Neuronal stem cell (in vitro differentiated cells): ENCODE measurements at regions not wholly inside any gene's neighbourhood (a gene's known extent, or its start where the extent isn't known, plus 50 kb on each side); places are given as distances from the start of the nearest gene placed in this dataset.

ENCODE experiments used
- DNase-seq: peaks from one replicate; pipeline ENCODE4 v3.0.0-alpha.2; 2013; ENCODE audit warnings: low spot score
- H2AFZ ChIP-seq: one replicate; pipeline ENCODE4 v1.6.1; 2013; ENCODE audit warnings: mild to moderate bottlenecking, low read length, inconsistent platforms
- H2AK5ac ChIP-seq: 2 replicates; pipeline ENCODE4 v1.6.1; 2013; ENCODE audit warnings: low read depth, mild to moderate bottlenecking, inconsistent platforms, low read length, moderate library complexity, mixed read lengths
- H2BK120ac ChIP-seq: 2 replicates; pipeline ENCODE4 v1.6.1; 2013; ENCODE audit warnings: low read depth, mild to moderate bottlenecking, inconsistent platforms, low read length, moderate library complexity, mixed read lengths
- H2BK12ac ChIP-seq: one replicate; pipeline ENCODE4 v1.6.1; 2013; ENCODE audit warnings: low read length, inconsistent platforms
- H2BK15ac ChIP-seq: 2 replicates; pipeline ENCODE4 v1.6.1; 2013; ENCODE audit warnings: mild to moderate bottlenecking, low read length, inconsistent platforms, mixed read lengths
- H2BK5ac ChIP-seq: one replicate; pipeline ENCODE4 v1.6.1; 2013; ENCODE audit warnings: inconsistent platforms, mild to moderate bottlenecking, low read length, moderate library complexity
- H3K14ac ChIP-seq: one replicate; pipeline ENCODE4 v1.6.1; 2013; ENCODE audit warnings: low read length, inconsistent platforms
- H3K18ac ChIP-seq: 2 replicates; pipeline ENCODE4 v1.6.1; 2013; ENCODE audit warnings: low read length, inconsistent platforms
- H3K23ac ChIP-seq: 2 replicates; pipeline ENCODE4 v1.6.1; 2013; ENCODE audit warnings: low read depth, mild to moderate bottlenecking, mixed read lengths, low read length, inconsistent platforms; ENCODE audit not compliant: poor library complexity
- H3K27ac ChIP-seq: replicated peaks from 3 replicates; pipeline ENCODE4 v1.5.1; 2013; ENCODE audit warnings: low read length, inconsistent platforms
- H3K27me3 ChIP-seq, 3 experiments: 2 replicates each; pipeline ENCODE4 v1.6.1; 2013; ENCODE audit warnings: low read length in 3 of 3, mild to moderate bottlenecking in 2 of 3, inconsistent platforms in 1 of 3, low read depth in 1 of 3, mixed read lengths in 1 of 3, moderate library complexity in 1 of 3; ENCODE audit not compliant: control insufficient read depth in 3 of 3, insufficient read depth in 3 of 3
- H3K36me3 ChIP-seq, 2 donors: replicated peaks in 1 of 2; 2 replicates each; pipeline ENCODE4 v1.6.1; 2013; ENCODE audit warnings: low read length in 2 of 2; ENCODE audit not compliant: control insufficient read depth in 2 of 2, insufficient read depth in 2 of 2
- H3K4ac ChIP-seq: 2 replicates; pipeline ENCODE4 v1.6.1; 2013; ENCODE audit warnings: inconsistent platforms, mild to moderate bottlenecking, low read length, moderate library complexity
- H3K4me1 ChIP-seq, 2 donors: 1 replicate in 1 of 2; 2 replicates in 1 of 2; pipeline ENCODE4 v1.6.1; 2013; ENCODE audit warnings: low read length in 2 of 2, low read depth in 1 of 2; ENCODE audit not compliant: control insufficient read depth in 2 of 2, insufficient read depth in 1 of 2
- H3K4me2 ChIP-seq: one replicate; pipeline ENCODE4 v1.6.1; 2013; ENCODE audit warnings: mild to moderate bottlenecking, low read length, inconsistent platforms; ENCODE audit not compliant: insufficient read depth, poor library complexity, severe bottlenecking
- H3K4me3 ChIP-seq, 2 donors: 2 replicates each; pipeline ENCODE4 v1.5.1; 2013; ENCODE audit warnings: low read length in 2 of 2, mild to moderate bottlenecking in 2 of 2, inconsistent platforms in 1 of 2, moderate library complexity in 1 of 2
- H3K79me1 ChIP-seq: one replicate; pipeline ENCODE4 v1.6.1; 2013; ENCODE audit warnings: low read depth, mild to moderate bottlenecking, inconsistent platforms, low read length, moderate library complexity
- H3K9ac ChIP-seq: one replicate; pipeline ENCODE4 v1.6.1; 2013; ENCODE audit warnings: mild to moderate bottlenecking, low read depth, low read length, inconsistent platforms; ENCODE audit not compliant: poor library complexity
- H3K9me3 ChIP-seq, 2 donors: replicated peaks in 1 of 2; 2 replicates each; pipeline versions ENCODE3 to v1.6.1; 2013; ENCODE audit warnings: low read length in 2 of 2, mild to moderate bottlenecking in 2 of 2, inconsistent platforms in 1 of 2, low read depth in 1 of 2, mixed read lengths in 1 of 2, moderate library complexity in 1 of 2; ENCODE audit not compliant: control insufficient read depth in 2 of 2, insufficient read depth in 1 of 2
- H4K8ac ChIP-seq: one replicate; pipeline ENCODE4 v1.6.1; 2013; ENCODE audit warnings: low read depth, mild to moderate bottlenecking, inconsistent platforms, low read length, moderate library complexity
- H4K91ac ChIP-seq: one replicate; pipeline ENCODE4 v1.6.1; 2013; ENCODE audit warnings: low read length, low read depth, mild to moderate bottlenecking, inconsistent platforms; ENCODE audit not compliant: poor library complexity
- WGBS, 2 donors: extraction: QIAGEN DNeasy Blood & Tissue Kit; methylation state at CpG; one replicate each; pipeline ENCODE4 v1.1.7; 2013; ENCODE audit warnings: missing lambda C conversion rate in 2 of 2, mixed read lengths in 1 of 2; ENCODE audit not compliant: insufficient read length in 2 of 2, insufficient replicate concordance in 1 of 2; ENCODE audit errors: extremely low coverage in 2 of 2; 5-methylcytosine and 5-hydroxymethylcytosine counted together

- Histone ChIP-seq H2BK12ac (no peak overlapping the region), H3K18ac (no peak overlapping the region), H3K4me2 (no peak overlapping the region), H4K8ac (no peak overlapping the region), H3K4me1 (no peaks in the 10 kb centered on the region), H3K23ac (no peak overlapping the region), H3K4me3 (no peak overlapping the region), H3K14ac (no peak overlapping the region), H3K27ac (no peak overlapping the region), H3K9me3 (no peaks in the 10 kb centered on the region), H2BK5ac (no peak overlapping the region), H2AFZ (no peak overlapping the region), H3K9ac (no peak overlapping the region), H2BK120ac (no peak overlapping the region), H2BK15ac (no peak overlapping the region), H3K36me3 (no peaks in the 10 kb centered on the region), H2AK5ac (no peak overlapping the region), H4K91ac (no peak overlapping the region), H3K27me3 (no peaks in the 10 kb centered on the region), H3K4ac (no peak overlapping the region), H3K79me1 (no peaks in the 10 kb centered on the region)
- no peak for DNase-seq
- WGBS, 2 donors: 100% methylated on average over 2 of the region's 3 CpGs; no CpG with 5 or more reads in 1 of the 2 donors
These were observed 1041.1 kb downstream of the JRKL start for GRCh38 chr11:97430877-97431276.

GRCh38 chr11:97432926-97433325 is 1043.1 kb downstream of the JRKL start:
- Histone ChIP-seq H2BK5ac (no peak overlapping the region), H2AK5ac (no peak overlapping the region), H3K4me2 (no peak overlapping the region), H4K8ac (no peak overlapping the region), H3K23ac (no peak overlapping the region), H2AFZ (no peak overlapping the region), H3K79me1 (no peaks in the 10 kb centered on the region), H4K91ac (no peak overlapping the region), H3K4me3 (no peak overlapping the region), H2BK15ac (no peak overlapping the region), H3K4ac (no peak overlapping the region), H3K14ac (no peak overlapping the region), H3K27me3 (no peaks in the 10 kb centered on the region), H2BK12ac (no peak overlapping the region), H2BK120ac (no peak overlapping the region), H3K27ac (no peak overlapping the region), H3K4me1 (no peaks in the 10 kb centered on the region), H3K9me3 (no peaks in the 10 kb centered on the region), H3K9ac (no peak overlapping the region), H3K18ac (no peak overlapping the region), H3K36me3 (no peaks in the 10 kb centered on the region)
- WGBS, 2 donors: no CpG with 5 or more reads among the region's 1 CpG
- no peak for DNase-seq

- H2AFZ ChIP-seq: no peak overlapping the region
- H2BK120ac ChIP-seq: no peak overlapping the region
- DNase-seq: no peak
- H3K4me1 ChIP-seq: no peaks in the 10 kb centered on the region
- H2AK5ac ChIP-seq: no peak overlapping the region
- H3K9ac ChIP-seq: no peak overlapping the region
- no peak overlapping the region for H3K14ac ChIP-seq
- H3K4ac ChIP-seq: no peak overlapping the region
- H3K27me3 ChIP-seq: no peaks in the 10 kb centered on the region
- H4K91ac ChIP-seq: no peak overlapping the region
- H3K27ac ChIP-seq: no peak overlapping the region
- no peak overlapping the region for H2BK12ac ChIP-seq
- no peak overlapping the region for H2BK5ac ChIP-seq
- H4K8ac ChIP-seq: no peak overlapping the region
- no peak overlapping the region for H3K18ac ChIP-seq
- WGBS, 2 donors: no CpG with 5 or more reads among the region's 2 CpGs
- H3K23ac ChIP-seq: no peak overlapping the region
- H3K36me3 ChIP-seq: no peaks in the 10 kb centered on the region
- H3K4me2 ChIP-seq: no peak overlapping the region
- no peaks in the 10 kb centered on the region for H3K79me1 ChIP-seq
- H2BK15ac ChIP-seq: no peak overlapping the region
- no peak overlapping the region for H3K4me3 ChIP-seq
- no peaks in the 10 kb centered on the region for H3K9me3 ChIP-seq
These were observed 1055.7 kb downstream of the JRKL start for GRCh38 chr11:97445561-97445960.

GRCh38 chr11:97451441-97451840 is 1061.6 kb downstream of the JRKL start:
- H3K36me3 ChIP-seq: no peaks in the 10 kb centered on the region
- no peak overlapping the region for H3K4ac ChIP-seq
- H3K9me3 ChIP-seq: no peaks in the 10 kb centered on the region
- H3K9ac ChIP-seq: no peak overlapping the region
- DNase-seq: no peak
- H3K27ac ChIP-seq: no peak overlapping the region
- H2BK120ac ChIP-seq: no peak overlapping the region
- H3K79me1 ChIP-seq: no peaks in the 10 kb centered on the region
- no peak overlapping the region for H4K91ac ChIP-seq
- H3K14ac ChIP-seq: no peak overlapping the region
- H4K8ac ChIP-seq: no peak overlapping the region
- WGBS, 2 donors: no CpG with 5 or more reads among the region's 4 CpGs
- H3K18ac ChIP-seq: no peak overlapping the region
- H2BK5ac ChIP-seq: no peak overlapping the region
- no peak overlapping the region for H2BK12ac ChIP-seq
- H3K4me2 ChIP-seq: no peak overlapping the region
- H3K27me3 ChIP-seq: no peaks in the 10 kb centered on the region
- no peak overlapping the region for H2AK5ac ChIP-seq
- peaks cover 0 to 1% of the 10 kb centered on the region in 2 donors for H3K4me1 ChIP-seq
- H3K4me3 ChIP-seq: peak overlapping the region in 1 of 2 donors; percentile 46
- no peak overlapping the region for H2AFZ ChIP-seq
- no peak overlapping the region for H2BK15ac ChIP-seq
- no peak overlapping the region for H3K23ac ChIP-seq
